SK-N-SH treated with all-trans-retinoic acid at 6 μM for 48 hours (cell line): ENCODE measurements at regions not wholly inside any gene's neighbourhood (a gene's known extent, or its start where the extent isn't known, plus 50 kb on each side); places are given as distances from the start of the nearest gene placed in this dataset.

Experiments
- ATAC-seq: fragments of 200-7000 bp; cut with Tn5 transposase; 3 replicates; pipeline ENCODE4 v1.9.1; 2020; ENCODE audit warnings: mild to moderate bottlenecking, moderate library complexity
- ARNTL ChIP-seq: fragments of 450-650 bp; formaldehyde crosslinking; IDR thresholded peaks from 2 replicates; pipeline ENCODE4 v1.5.0; 2020; ENCODE audit warnings: low read depth, mild to moderate bottlenecking, moderate library complexity, borderline replicate concordance
- BACH2 ChIP-seq: fragments of 250-450 bp; sonication (Bioruptor Pico); IDR thresholded peaks from 2 replicates; pipeline ENCODE4 v1.9.0; 2021; ENCODE audit warnings: mild to moderate bottlenecking, borderline replicate concordance
- CREB5 ChIP-seq: fragments of 250-450 bp; sonication (Bioruptor Pico); IDR thresholded peaks from 2 replicates; pipeline ENCODE4 v1.5.1; 2020; ENCODE audit warnings: low read depth, mild to moderate bottlenecking, moderate library complexity
- CSDC2 ChIP-seq: fragments of 250-450 bp; sonication (Bioruptor Pico); IDR thresholded peaks from 2 replicates; pipeline ENCODE4 v1.5.0; 2020; ENCODE audit warnings: mild to moderate bottlenecking, moderate library complexity
- CSRNP3 ChIP-seq: fragments of 250-450 bp; sonication (Bioruptor Pico); IDR thresholded peaks from 2 replicates; pipeline ENCODE4 v1.5.1; 2021; ENCODE audit warnings: mild to moderate bottlenecking, moderate library complexity
- ESRRG ChIP-seq: fragments of 250-450 bp; sonication (Bioruptor Pico); IDR thresholded peaks from 2 replicates; pipeline ENCODE4 v1.6.1; 2021; ENCODE audit warnings: mild to moderate bottlenecking
- GLIS3 ChIP-seq: fragments of 250-450 bp; sonication (Bioruptor Pico); IDR thresholded peaks from 2 replicates; pipeline ENCODE4 v1.5.0; 2020; ENCODE audit warnings: mild to moderate bottlenecking, moderate library complexity
- OSR1 ChIP-seq: fragments of 250-450 bp; sonication (Bioruptor Pico); IDR thresholded peaks from 2 replicates; pipeline ENCODE4 v1.8.0; 2022; ENCODE audit warnings: moderate library complexity, mild to moderate bottlenecking, inconsistent platforms
- PATZ1 ChIP-seq: fragments of 250-450 bp; sonication (Bioruptor Pico); IDR thresholded peaks from 2 replicates; pipeline ENCODE4 v1.8.0; 2020; ENCODE audit warnings: mild to moderate bottlenecking, moderate library complexity, borderline replicate concordance
- POU6F1 ChIP-seq: fragments of 250-450 bp; sonication (Bioruptor Pico); IDR thresholded peaks from 2 replicates; pipeline ENCODE4 v1.8.0; 2021; ENCODE audit warnings: low read depth, mild to moderate bottlenecking, moderate library complexity, borderline replicate concordance
- PPARA ChIP-seq: fragments of 250-450 bp; sonication (Bioruptor Pico); IDR thresholded peaks from 2 replicates; pipeline ENCODE4 v1.5.0; 2020; ENCODE audit warnings: mild to moderate bottlenecking, borderline replicate concordance
- SNAI2 ChIP-seq: fragments of 250-450 bp; sonication (Bioruptor Pico); IDR thresholded peaks from 2 replicates; pipeline ENCODE4 v1.5.0; 2020; ENCODE audit warnings: mild to moderate bottlenecking, moderate library complexity
- TCF4 ChIP-seq: fragments of 250-450 bp; sonication (Bioruptor Pico); IDR thresholded peaks from 2 replicates; pipeline ENCODE4 v1.8.0; 2021; ENCODE audit warnings: mild to moderate bottlenecking, moderate library complexity, borderline replicate concordance
- TOX ChIP-seq: fragments of 250-450 bp; sonication (Bioruptor Pico); IDR thresholded peaks from 2 replicates; pipeline ENCODE4 v1.8.0; 2021; ENCODE audit warnings: mild to moderate bottlenecking, moderate library complexity, borderline replicate concordance
- TSHZ2 ChIP-seq: fragments of 250-450 bp; sonication (Bioruptor Pico); IDR thresholded peaks from 2 replicates; pipeline ENCODE4 v1.5.0; 2020; ENCODE audit warnings: mild to moderate bottlenecking, moderate library complexity
- ZFP3 ChIP-seq: fragments of 250-450 bp; sonication (Bioruptor Pico); IDR thresholded peaks from 2 replicates; pipeline ENCODE4 v1.5.0; 2020; ENCODE audit warnings: mild to moderate bottlenecking, moderate library complexity
- ZFP30 ChIP-seq: fragments of 450-650 bp; formaldehyde crosslinking; IDR thresholded peaks from 2 replicates; pipeline ENCODE4 v1.5.0; 2022; ENCODE audit warnings: mild to moderate bottlenecking, moderate library complexity
- ZNF565 ChIP-seq: fragments of 450-650 bp; formaldehyde crosslinking; conservative IDR thresholded peaks from 2 replicates; pipeline ENCODE4 v1.5.0; 2020; ENCODE audit warnings: low read depth, mild to moderate bottlenecking, moderate library complexity
- ZNF70 ChIP-seq: fragments of 450-650 bp; formaldehyde crosslinking; IDR thresholded peaks from 2 replicates; pipeline ENCODE4 v1.5.0; 2020; ENCODE audit warnings: mild to moderate bottlenecking, moderate library complexity
- ZNF8 ChIP-seq: fragments of 450-650 bp; formaldehyde crosslinking; IDR thresholded peaks from 2 replicates; pipeline ENCODE4 v1.5.0; 2020; ENCODE audit warnings: mild to moderate bottlenecking, moderate library complexity

- TF ChIP-seq SNAI2 (CRISPR knock-in tag) (no peak), PATZ1 (CRISPR knock-in tag) (no peak), OSR1 (CRISPR knock-in tag) (no peak), ZFP30 (CRISPR knock-in tag) (no peak), CSDC2 (no peak), ZNF565 (CRISPR knock-in tag) (no peak), ESRRG (no peak), TCF4 (CRISPR knock-in tag) (no peak), ARNTL (CRISPR knock-in tag) (no peak), BACH2 (CRISPR knock-in tag) (no peak), TSHZ2 (CRISPR knock-in tag) (no peak), TOX (CRISPR knock-in tag) (no peak), ZFP3 (CRISPR knock-in tag) (no peak), GLIS3 (CRISPR knock-in tag) (no peak)
- ATAC-seq: no peak
Observed at GRCh38 chr3:182523836-182524235, 269.5 kb upstream of the ATP11B start.

GRCh38 chr3:182524711-182525401 lies 268.4 kb upstream of the ATP11B start:
- no peak for ATAC-seq
- TF ChIP-seq POU6F1 (CRISPR knock-in tag): no peak

- no peak for ATAC-seq
Observed at GRCh38 chr3:182525766-182526374, 267.4 kb upstream of the ATP11B start.

More at GRCh38 chr3:182525766-182526374, 267.4 kb upstream of the ATP11B start:
- TF ChIP-seq TCF4 (CRISPR knock-in tag) (no peak), CSDC2 (no peak), PPARA (CRISPR knock-in tag) (no peak), ZNF8 (CRISPR knock-in tag) (no peak), ZNF565 (CRISPR knock-in tag) (no peak), ZNF70 (no peak), CSRNP3 (CRISPR knock-in tag) (no peak), OSR1 (CRISPR knock-in tag) (no peak), CREB5 (CRISPR knock-in tag) (no peak), BACH2 (CRISPR knock-in tag) (no peak), ESRRG (no peak), SNAI2 (CRISPR knock-in tag) (no peak)
